ENCODE measurements at regions not wholly inside any gene's neighbourhood (a gene's known extent, or its start where the extent isn't known, plus 50 kb on each side); places are given as distances from the start of the nearest gene placed in this dataset.

DNA sequence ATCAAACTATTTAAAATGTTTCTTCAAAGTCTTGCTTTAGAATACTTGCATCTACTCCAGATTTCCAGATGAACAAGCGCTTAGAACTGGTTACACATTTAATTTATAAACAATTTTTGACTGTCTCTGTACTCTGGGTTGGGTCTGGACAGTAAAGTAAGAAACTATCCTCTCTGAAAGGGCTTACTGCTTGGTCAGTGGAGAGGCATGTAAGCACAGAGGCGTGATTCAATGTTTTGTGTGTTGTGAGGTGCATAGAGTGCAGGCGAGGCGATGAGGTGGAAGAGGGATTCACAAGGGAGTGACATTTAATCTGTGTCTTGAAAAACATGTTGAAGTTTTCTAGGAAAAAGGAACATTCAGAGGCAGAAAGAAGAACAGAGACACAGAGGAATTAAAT is 231.4 kb downstream of the VEGFC start:
- no peak overlapping the region for H3K4me3 ChIP-seq (replicated peaks; ENCODE audit: insufficient read depth, low read length)
- TF ChIP-seq, protein P1, sequence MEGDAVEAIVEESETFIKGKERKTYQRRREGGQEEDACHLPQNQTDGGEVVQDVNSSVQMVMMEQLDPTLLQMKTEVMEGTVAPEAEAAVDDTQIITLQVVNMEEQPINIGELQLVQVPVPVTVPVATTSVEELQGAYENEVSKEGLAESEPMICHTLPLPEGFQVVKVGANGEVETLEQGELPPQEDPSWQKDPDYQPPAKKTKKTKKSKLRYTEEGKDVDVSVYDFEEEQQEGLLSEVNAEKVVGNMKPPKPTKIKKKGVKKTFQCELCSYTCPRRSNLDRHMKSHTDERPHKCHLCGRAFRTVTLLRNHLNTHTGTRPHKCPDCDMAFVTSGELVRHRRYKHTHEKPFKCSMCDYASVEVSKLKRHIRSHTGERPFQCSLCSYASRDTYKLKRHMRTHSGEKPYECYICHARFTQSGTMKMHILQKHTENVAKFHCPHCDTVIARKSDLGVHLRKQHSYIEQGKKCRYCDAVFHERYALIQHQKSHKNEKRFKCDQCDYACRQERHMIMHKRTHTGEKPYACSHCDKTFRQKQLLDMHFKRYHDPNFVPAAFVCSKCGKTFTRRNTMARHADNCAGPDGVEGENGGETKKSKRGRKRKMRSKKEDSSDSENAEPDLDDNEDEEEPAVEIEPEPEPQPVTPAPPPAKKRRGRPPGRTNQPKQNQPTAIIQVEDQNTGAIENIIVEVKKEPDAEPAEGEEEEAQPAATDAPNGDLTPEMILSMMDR (IDR thresholded peaks at IDR 0.05; ENCODE audit: insufficient read depth, low read length): no peak
- TF ChIP-seq GABPA (IDR thresholded peaks at IDR 0.05; ENCODE audit: low read depth) (no peak), POLR2AphosphoS5 (IDR thresholded peaks at IDR 0.05; ENCODE audit: low read depth) (no peak), SPI1 (IDR thresholded peaks at IDR 0.05; ENCODE audit: borderline replicate concordance, low read depth) (no peak)
- TF ChIP-seq, protein P2, sequence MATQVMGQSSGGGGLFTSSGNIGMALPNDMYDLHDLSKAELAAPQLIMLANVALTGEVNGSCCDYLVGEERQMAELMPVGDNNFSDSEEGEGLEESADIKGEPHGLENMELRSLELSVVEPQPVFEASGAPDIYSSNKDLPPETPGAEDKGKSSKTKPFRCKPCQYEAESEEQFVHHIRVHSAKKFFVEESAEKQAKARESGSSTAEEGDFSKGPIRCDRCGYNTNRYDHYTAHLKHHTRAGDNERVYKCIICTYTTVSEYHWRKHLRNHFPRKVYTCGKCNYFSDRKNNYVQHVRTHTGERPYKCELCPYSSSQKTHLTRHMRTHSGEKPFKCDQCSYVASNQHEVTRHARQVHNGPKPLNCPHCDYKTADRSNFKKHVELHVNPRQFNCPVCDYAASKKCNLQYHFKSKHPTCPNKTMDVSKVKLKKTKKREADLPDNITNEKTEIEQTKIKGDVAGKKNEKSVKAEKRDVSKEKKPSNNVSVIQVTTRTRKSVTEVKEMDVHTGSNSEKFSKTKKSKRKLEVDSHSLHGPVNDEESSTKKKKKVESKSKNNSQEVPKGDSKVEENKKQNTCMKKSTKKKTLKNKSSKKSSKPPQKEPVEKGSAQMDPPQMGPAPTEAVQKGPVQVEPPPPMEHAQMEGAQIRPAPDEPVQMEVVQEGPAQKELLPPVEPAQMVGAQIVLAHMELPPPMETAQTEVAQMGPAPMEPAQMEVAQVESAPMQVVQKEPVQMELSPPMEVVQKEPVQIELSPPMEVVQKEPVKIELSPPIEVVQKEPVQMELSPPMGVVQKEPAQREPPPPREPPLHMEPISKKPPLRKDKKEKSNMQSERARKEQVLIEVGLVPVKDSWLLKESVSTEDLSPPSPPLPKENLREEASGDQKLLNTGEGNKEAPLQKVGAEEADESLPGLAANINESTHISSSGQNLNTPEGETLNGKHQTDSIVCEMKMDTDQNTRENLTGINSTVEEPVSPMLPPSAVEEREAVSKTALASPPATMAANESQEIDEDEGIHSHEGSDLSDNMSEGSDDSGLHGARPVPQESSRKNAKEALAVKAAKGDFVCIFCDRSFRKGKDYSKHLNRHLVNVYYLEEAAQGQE (IDR thresholded peaks at IDR 0.05; ENCODE audit: insufficient replicate concordance, low read depth): no peak
- DNase-seq (ENCODE audit: low read depth in 1 of 2, low spot score in 1 of 2): no peak
- no peak overlapping the region for H3K27ac ChIP-seq (replicated peaks)
- no peaks in the 10 kb centered on the region for H3K27me3 ChIP-seq (ENCODE audit: insufficient read depth, poor library complexity, severe bottlenecking)

DNA sequence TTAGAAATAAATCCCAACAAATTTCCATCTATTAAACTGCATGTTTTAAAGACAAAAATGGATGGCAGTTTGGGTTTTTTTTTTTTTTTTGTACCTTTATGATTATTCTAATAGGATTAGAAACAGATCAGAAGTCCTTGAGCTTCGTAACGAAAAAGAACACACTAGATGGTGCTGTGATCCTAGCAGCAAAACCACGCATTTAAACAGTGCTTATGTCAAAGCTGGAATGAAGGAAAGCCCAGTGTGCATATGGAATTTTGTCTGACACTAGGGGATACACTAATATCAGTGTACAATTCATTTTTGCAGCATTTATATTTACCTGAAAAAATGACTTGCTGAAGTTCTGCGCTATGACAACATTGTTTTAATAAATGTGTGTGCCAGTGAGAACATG is 229.1 kb downstream of the VEGFC start:
- no peak for DNase-seq (ENCODE audit: low read depth in 1 of 2, low spot score in 1 of 2)
- H3K4me3 ChIP-seq (replicated peaks; ENCODE audit: insufficient read depth, low read length): no peak overlapping the region

DNA sequence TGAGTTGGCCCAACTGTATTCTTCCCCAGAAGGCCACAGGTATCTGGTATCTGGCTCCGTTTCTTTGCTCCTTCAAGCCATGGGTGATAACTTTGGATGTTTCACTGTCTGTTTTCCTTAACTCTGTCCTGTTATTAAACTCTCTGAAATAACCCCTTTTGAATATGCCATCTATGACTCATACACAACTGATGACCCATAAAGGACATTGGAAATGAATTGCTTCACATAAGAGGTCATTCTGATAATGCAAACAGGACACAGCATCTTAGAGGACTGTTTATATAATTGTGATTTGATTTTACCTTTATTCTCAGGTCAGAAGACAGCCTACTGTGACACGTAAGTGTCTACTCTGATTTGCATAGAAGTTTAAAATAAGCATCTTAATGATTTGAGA is 227.7 kb downstream of the VEGFC start:
- Histone ChIP-seq H3K27ac (replicated peaks) (no peak overlapping the region), H3K27me3 (ENCODE audit: insufficient read depth, poor library complexity, severe bottlenecking) (no peaks in the 10 kb centered on the region), H3K4me3 (replicated peaks; ENCODE audit: insufficient read depth, low read length) (no peak overlapping the region)
- no peak for DNase-seq (ENCODE audit: low read depth in 1 of 2, low spot score in 1 of 2)
- TF ChIP-seq, protein P2 (IDR thresholded peaks at IDR 0.05; ENCODE audit: insufficient replicate concordance, low read depth): no peak
- no peak for TF ChIP-seq POLR2AphosphoS5 (IDR thresholded peaks at IDR 0.05; ENCODE audit: low read depth)
- no peak for TF ChIP-seq SPI1 (IDR thresholded peaks at IDR 0.05; ENCODE audit: borderline replicate concordance, low read depth)
- TF ChIP-seq GABPA (IDR thresholded peaks at IDR 0.05; ENCODE audit: low read depth): no peak
- TF ChIP-seq, protein P1 (IDR thresholded peaks at IDR 0.05; ENCODE audit: insufficient read depth, low read length): no peak

More for the DNA sequence above, 229.1 kb downstream of the VEGFC start:
- Histone ChIP-seq H3K27me3 (ENCODE audit: insufficient read depth, poor library complexity, severe bottlenecking) (no peaks in the 10 kb centered on the region), H3K27ac (replicated peaks) (no peak overlapping the region)
- TF ChIP-seq, protein P2 (IDR thresholded peaks at IDR 0.05; ENCODE audit: insufficient replicate concordance, low read depth): no peak

DNA sequence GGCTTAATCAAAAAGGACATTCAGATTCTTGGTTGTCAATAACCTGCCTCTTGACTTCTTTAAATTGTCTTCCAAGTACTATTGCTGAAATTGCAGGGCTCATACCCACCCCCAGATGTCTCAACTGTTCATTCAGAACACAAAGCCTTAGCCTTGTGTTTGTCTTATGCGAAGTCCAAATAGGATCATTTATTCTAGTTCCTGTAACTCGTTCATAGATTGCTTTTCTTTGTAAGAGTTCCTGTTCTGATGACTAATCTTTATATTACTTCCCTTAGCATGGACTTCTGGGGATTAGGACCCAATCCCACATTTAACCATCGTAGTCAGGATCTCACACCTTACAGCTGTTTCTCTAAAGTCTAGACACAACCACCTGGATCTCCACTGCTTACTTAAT is 226.0 kb downstream of the VEGFC start:
- no peaks in the 10 kb centered on the region for H3K27me3 ChIP-seq (ENCODE audit: insufficient read depth, poor library complexity, severe bottlenecking)
- DNase-seq (ENCODE audit: low read depth in 1 of 2, low spot score in 1 of 2): no peak
- TF ChIP-seq GABPA (IDR thresholded peaks at IDR 0.05; ENCODE audit: low read depth): no peak
- TF ChIP-seq POLR2AphosphoS5 (IDR thresholded peaks at IDR 0.05; ENCODE audit: low read depth): no peak
- TF ChIP-seq, protein P1 (IDR thresholded peaks at IDR 0.05; ENCODE audit: insufficient read depth, low read length): no peak
- no peak for TF ChIP-seq SPI1 (IDR thresholded peaks at IDR 0.05; ENCODE audit: borderline replicate concordance, low read depth)
- TF ChIP-seq, protein P2 (IDR thresholded peaks at IDR 0.05; ENCODE audit: insufficient replicate concordance, low read depth): no peak
- no peak overlapping the region for H3K27ac ChIP-seq (replicated peaks)
- H3K4me3 ChIP-seq (replicated peaks; ENCODE audit: insufficient read depth, low read length): no peak overlapping the region
